NCI-H2196 treated with DMSO at 0.1 percent for 48 hours (cell line): ENCODE measurements at regions not wholly inside any gene's neighbourhood (a gene's known extent, or its start where the extent isn't known, plus 50 kb on each side); places are given as distances from the start of the nearest gene placed in this dataset.
A peak's percentile ranks its signal among the peaks of the same experiment; 100 is the strongest.

Experiments used
- DNase-seq: peaks from one replicate; lab custom pipeline; 2025; ENCODE audit not compliant: unreplicated experiment; lab: John Stamatoyannopoulos, UW

GRCh38 chr18:27763936-27764335, 413.0 kb downstream of the CDH2 start:
- no peak for DNase-seq

- DNase-seq, result no peak
Measured at GRCh38 chr18:27763341-27763740, 413.6 kb downstream of the CDH2 start.

GRCh38 chr18:27762054-27762453, 414.9 kb downstream of the CDH2 start:
- DNase-seq, result no peak

- no peak for DNase-seq
Measured at GRCh38 chr18:27752944-27753343, 424.0 kb downstream of the CDH2 start.

- DNase-seq, result no peak
Measured at GRCh38 chr18:27750923-27751322, 426.0 kb downstream of the CDH2 start.

GRCh38 chr18:27750014-27750413, 426.9 kb downstream of the CDH2 start:
- no peak for DNase-seq

GRCh38 chr18:27749194-27749593, 427.7 kb downstream of the CDH2 start:
- DNase-seq, result no peak

GRCh38 chr18:27746241-27746640, 430.7 kb downstream of the CDH2 start:
- no peak for DNase-seq

GRCh38 chr18:27735117-27735516, 441.8 kb downstream of the CDH2 start:
- no peak for DNase-seq

- no peak for DNase-seq
Measured at GRCh38 chr18:27731211-27731610, 445.7 kb downstream of the CDH2 start.

- DNase-seq, result no peak
Measured at GRCh38 chr18:27728659-27729058, 448.3 kb downstream of the CDH2 start.

- DNase-seq, result no peak
Measured at GRCh38 chr18:27724362-27724761, 452.6 kb downstream of the CDH2 start.

GRCh38 chr18:27723168-27723567, 453.8 kb downstream of the CDH2 start:
- no peak for DNase-seq

- no peak for DNase-seq
Measured at GRCh38 chr18:27719680-27720079, 457.2 kb downstream of the CDH2 start.

- no peak for DNase-seq
Measured at GRCh38 chr18:27717816-27718215, 459.1 kb downstream of the CDH2 start.

- no peak for DNase-seq
Measured at GRCh38 chr18:27717250-27717649, 459.7 kb downstream of the CDH2 start.

- DNase-seq, result no peak
Measured at GRCh38 chr18:27715751-27716150, 461.2 kb downstream of the CDH2 start.

- no peak for DNase-seq
Measured at GRCh38 chr18:27713738-27714095, 463.2 kb downstream of the CDH2 start.

GRCh38 chr18:27713037-27713737, 463.7 kb downstream of the CDH2 start:
- DNase-seq, result peak; percentile 40

GRCh38 chr18:27712066-27712465, 464.9 kb downstream of the CDH2 start:
- DNase-seq, result no peak

GRCh38 chr18:27711382-27711781, 465.5 kb downstream of the CDH2 start:
- no peak for DNase-seq

GRCh38 chr18:27709344-27709743, 467.6 kb downstream of the CDH2 start:
- no peak for DNase-seq

GRCh38 chr18:27707201-27707600, 469.7 kb downstream of the CDH2 start:
- no peak for DNase-seq
